KMS-11 (cell line): ENCODE measurements at regions not wholly inside any gene's neighbourhood (a gene's known extent, or its start where the extent isn't known, plus 50 kb on each side); places are given as distances from the start of the nearest gene placed in this dataset.

ENCODE experiments used
- H2AFZ ChIP-seq: fragments of 200-600 bp; sonication (generic); 2 replicates; pipeline ENCODE4 v1.6.1; 2016; ENCODE audit warnings: antibody characterized with exemption, mixed run types, low read depth
- H3K27ac ChIP-seq: fragments of 200-600 bp; sonication (generic); 2 replicates; pipeline ENCODE4 v1.6.1; 2016; ENCODE audit warnings: mild to moderate bottlenecking, mixed run types
- H3K27me3 ChIP-seq: fragments of 200-600 bp; sonication (generic); 2 replicates; pipeline ENCODE4 v1.6.1; 2017; ENCODE audit warnings: mild to moderate bottlenecking, low read depth, mixed run types, moderate library complexity; ENCODE audit not compliant: insufficient read depth
- H3K36me3 ChIP-seq: fragments of 200-600 bp; sonication (generic); 2 replicates; pipeline ENCODE4 v1.6.1; 2017; ENCODE audit warnings: mild to moderate bottlenecking, mixed run types; ENCODE audit not compliant: insufficient read depth
- H3K4me1 ChIP-seq: fragments of 200-600 bp; sonication (generic); 2 replicates; pipeline ENCODE4 v1.6.1; 2016; ENCODE audit warnings: mild to moderate bottlenecking, low read depth, mixed run types; ENCODE audit not compliant: poor library complexity, severe bottlenecking
- H3K4me2 ChIP-seq: fragments of 200-600 bp; sonication (generic); 2 replicates; pipeline ENCODE4 v1.7.0; 2016; ENCODE audit warnings: mild to moderate bottlenecking, mixed run types
- H3K4me3 ChIP-seq: fragments of 200-600 bp; sonication (generic); IDR thresholded peaks from 2 replicates; pipeline ENCODE4 v1.6.1; 2017; ENCODE audit warnings: low read depth, low read length, mixed read lengths; ENCODE audit not compliant: insufficient read depth
- H3K79me2 ChIP-seq: fragments of 200-600 bp; sonication (generic); 2 replicates; pipeline ENCODE4 v1.6.1; 2016; ENCODE audit warnings: low read depth, mixed run types; ENCODE audit not compliant: insufficient read depth
- H3K9ac ChIP-seq: fragments of 200-600 bp; sonication (generic); 2 replicates; pipeline ENCODE4 v1.6.1; 2016; ENCODE audit warnings: mild to moderate bottlenecking, mixed run types
- H4K20me1 ChIP-seq: fragments of 200-600 bp; sonication (generic); 2 replicates; pipeline ENCODE4 v1.6.1; 2016; ENCODE audit warnings: mild to moderate bottlenecking, mixed run types; ENCODE audit not compliant: insufficient read depth
- TF ChIP-seq, protein P1 (sequence below): fragments of 200-600 bp; sonication (generic); conservative IDR thresholded peaks from 2 replicates; pipeline ENCODE4 v1.6.1; 2017; ENCODE audit warnings: low read depth, mild to moderate bottlenecking, antibody characterized with exemption, low read length, moderate library complexity, mixed read lengths

DNA sequence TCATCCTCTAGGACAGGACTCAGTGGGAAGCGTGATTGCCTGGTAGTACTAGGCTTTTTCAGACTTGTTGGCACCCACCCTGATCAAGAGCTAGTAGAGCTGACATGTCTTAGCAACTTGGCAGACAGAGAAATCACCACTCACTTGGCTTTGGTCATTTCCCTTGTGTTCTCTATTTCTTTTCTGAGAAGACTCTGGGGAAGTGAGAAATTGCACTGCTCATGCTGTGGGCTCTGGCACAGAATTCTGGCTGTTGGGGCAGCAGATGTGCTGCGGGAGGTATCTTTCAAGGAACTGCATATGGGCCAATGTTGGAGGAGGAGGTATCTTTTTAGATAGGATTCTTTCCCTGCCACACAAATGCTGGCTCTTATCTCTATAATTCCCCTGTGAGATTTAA lies 529.1 kb upstream of the MEX3C start:
- Histone ChIP-seq H3K9ac (no peak overlapping the region), H4K20me1 (no peaks in the 10 kb centered on the region), H3K4me3 (no peak overlapping the region), H3K4me2 (no peak overlapping the region), H3K27me3 (no peaks in the 10 kb centered on the region), H3K36me3 (no peaks in the 10 kb centered on the region), H2AFZ (no peak overlapping the region), H3K79me2 (no peaks in the 10 kb centered on the region), H3K27ac (no peak overlapping the region), H3K4me1 (no peaks in the 10 kb centered on the region)
- TF ChIP-seq, protein P1, sequence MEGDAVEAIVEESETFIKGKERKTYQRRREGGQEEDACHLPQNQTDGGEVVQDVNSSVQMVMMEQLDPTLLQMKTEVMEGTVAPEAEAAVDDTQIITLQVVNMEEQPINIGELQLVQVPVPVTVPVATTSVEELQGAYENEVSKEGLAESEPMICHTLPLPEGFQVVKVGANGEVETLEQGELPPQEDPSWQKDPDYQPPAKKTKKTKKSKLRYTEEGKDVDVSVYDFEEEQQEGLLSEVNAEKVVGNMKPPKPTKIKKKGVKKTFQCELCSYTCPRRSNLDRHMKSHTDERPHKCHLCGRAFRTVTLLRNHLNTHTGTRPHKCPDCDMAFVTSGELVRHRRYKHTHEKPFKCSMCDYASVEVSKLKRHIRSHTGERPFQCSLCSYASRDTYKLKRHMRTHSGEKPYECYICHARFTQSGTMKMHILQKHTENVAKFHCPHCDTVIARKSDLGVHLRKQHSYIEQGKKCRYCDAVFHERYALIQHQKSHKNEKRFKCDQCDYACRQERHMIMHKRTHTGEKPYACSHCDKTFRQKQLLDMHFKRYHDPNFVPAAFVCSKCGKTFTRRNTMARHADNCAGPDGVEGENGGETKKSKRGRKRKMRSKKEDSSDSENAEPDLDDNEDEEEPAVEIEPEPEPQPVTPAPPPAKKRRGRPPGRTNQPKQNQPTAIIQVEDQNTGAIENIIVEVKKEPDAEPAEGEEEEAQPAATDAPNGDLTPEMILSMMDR = no peak

DNA sequence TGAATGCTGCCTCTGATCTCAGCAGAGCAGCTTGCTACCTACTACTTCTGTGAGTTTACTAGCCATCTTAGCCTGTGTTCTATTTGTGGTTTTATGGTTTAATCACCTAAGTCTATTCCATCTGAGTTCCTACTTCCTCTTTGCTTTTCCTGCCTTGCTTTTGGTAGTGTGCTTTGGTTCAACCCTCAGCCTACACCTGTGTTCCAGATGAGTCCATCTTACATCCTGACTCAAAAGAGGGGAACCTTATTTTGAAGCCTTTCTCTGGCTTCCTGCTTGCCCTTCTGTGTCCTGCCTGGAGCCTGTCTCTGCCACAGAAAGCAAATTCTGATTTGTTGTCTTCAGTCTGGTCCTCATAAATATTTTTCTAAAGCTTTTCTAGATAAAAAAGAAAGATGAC lies 530.3 kb upstream of the MEX3C start:
- Histone ChIP-seq H3K36me3 (no peaks in the 10 kb centered on the region), H2AFZ (no peak overlapping the region), H3K4me3 (no peak overlapping the region), H3K9ac (no peak overlapping the region), H4K20me1 (no peaks in the 10 kb centered on the region), H3K79me2 (no peaks in the 10 kb centered on the region), H3K27me3 (no peaks in the 10 kb centered on the region), H3K27ac (no peak overlapping the region), H3K4me1 (no peaks in the 10 kb centered on the region), H3K4me2 (no peak overlapping the region)
- TF ChIP-seq, protein P1 = no peak

DNA sequence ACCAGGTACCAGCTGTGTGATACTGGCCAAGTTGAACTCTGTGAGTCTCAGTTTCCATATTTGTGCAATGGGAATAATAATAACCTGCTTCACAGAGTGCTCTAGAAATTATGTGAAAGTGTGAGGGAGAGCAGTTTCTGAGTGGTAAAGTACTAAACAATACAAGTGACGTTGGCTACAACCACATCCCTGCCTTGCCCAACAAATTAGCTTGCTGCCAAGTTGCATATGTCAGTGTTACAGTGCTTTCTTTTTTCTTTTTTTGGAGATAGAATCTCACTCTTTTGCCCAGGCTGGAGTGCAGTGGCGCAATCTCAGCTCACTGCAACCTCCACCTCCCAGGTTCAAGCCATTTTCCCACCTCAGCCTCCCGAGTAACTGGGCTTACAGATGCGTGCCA lies 533.6 kb upstream of the MEX3C start:
- Histone ChIP-seq H2AFZ (no peak overlapping the region), H3K4me1 (no peaks in the 10 kb centered on the region), H3K27ac (no peak overlapping the region), H3K4me2 (no peak overlapping the region), H3K79me2 (no peaks in the 10 kb centered on the region), H3K4me3 (no peak overlapping the region), H3K36me3 (no peaks in the 10 kb centered on the region), H3K27me3 (no peaks in the 10 kb centered on the region), H3K9ac (no peak overlapping the region), H4K20me1 (no peaks in the 10 kb centered on the region)
- TF ChIP-seq, protein P1 = no peak

DNA sequence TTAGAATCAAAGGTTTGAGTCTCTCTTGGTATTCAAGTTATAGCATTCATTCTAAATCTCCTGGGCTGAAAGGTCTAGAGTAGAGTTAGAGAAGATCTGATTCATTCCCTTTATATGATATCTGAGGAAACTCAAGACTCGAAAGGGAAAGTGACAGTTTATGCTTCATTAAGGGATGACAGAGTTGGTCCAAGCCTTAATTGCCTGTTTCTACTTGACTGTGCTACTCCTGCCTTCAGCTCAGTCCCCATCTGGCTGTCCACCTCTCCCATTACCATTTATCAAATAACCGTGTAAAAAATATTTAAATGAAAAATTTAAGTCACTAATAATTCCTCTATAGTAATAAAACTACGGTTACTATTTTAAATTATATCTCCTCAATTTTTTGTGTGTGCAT lies 537.1 kb upstream of the MEX3C start:
- H2AFZ ChIP-seq = no peak overlapping the region
- H3K79me2 ChIP-seq = no peaks in the 10 kb centered on the region
- H3K27ac ChIP-seq = no peak overlapping the region
- no peaks in the 10 kb centered on the region for H4K20me1 ChIP-seq
- TF ChIP-seq, protein P1 = no peak
- H3K4me1 ChIP-seq = no peaks in the 10 kb centered on the region
- H3K4me3 ChIP-seq = no peak overlapping the region
- H3K9ac ChIP-seq = no peak overlapping the region
- H3K36me3 ChIP-seq = no peaks in the 10 kb centered on the region
- no peak overlapping the region for H3K4me2 ChIP-seq
- H3K27me3 ChIP-seq = no peaks in the 10 kb centered on the region
